ENCODE measurements at regions not wholly inside any gene's neighbourhood (a gene's known extent, or its start where the extent isn't known, plus 50 kb on each side); places are given as distances from the start of the nearest gene placed in this dataset.
A peak's percentile ranks its signal among the peaks of the same experiment; 100 is the strongest.

DNA sequence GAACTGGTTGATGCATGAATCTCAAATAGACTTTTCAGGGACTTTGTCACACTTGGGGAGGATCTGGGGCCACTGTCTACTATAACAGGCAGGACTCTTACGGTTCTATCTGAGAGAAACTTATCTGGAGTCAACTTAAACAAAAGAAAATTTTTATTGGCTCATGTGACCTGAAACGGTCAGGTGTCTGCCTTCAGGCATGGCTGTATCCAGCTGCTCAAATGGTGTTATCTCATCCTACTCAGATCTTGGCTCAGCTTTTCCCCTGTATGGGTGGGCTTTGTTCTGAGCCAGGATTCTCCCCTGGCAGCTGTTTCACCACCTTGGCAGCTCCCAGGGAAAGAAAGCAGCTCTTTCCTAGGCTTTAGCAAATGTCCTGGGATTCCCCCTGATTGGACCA lies 183.2 kb upstream of the MYL2 start:
- H3K27me3 Mint-ChIP-seq = no peaks in the 10 kb centered on the region
- H3K36me3 Mint-ChIP-seq (ENCODE audit: insufficient read depth) = peaks cover 22% of the 10 kb centered on the region
- no peak overlapping the region for H3K4me3 Mint-ChIP-seq (ENCODE audit: low read depth)
- TF ChIP-seq, protein P1, sequence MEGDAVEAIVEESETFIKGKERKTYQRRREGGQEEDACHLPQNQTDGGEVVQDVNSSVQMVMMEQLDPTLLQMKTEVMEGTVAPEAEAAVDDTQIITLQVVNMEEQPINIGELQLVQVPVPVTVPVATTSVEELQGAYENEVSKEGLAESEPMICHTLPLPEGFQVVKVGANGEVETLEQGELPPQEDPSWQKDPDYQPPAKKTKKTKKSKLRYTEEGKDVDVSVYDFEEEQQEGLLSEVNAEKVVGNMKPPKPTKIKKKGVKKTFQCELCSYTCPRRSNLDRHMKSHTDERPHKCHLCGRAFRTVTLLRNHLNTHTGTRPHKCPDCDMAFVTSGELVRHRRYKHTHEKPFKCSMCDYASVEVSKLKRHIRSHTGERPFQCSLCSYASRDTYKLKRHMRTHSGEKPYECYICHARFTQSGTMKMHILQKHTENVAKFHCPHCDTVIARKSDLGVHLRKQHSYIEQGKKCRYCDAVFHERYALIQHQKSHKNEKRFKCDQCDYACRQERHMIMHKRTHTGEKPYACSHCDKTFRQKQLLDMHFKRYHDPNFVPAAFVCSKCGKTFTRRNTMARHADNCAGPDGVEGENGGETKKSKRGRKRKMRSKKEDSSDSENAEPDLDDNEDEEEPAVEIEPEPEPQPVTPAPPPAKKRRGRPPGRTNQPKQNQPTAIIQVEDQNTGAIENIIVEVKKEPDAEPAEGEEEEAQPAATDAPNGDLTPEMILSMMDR (IDR thresholded peaks at IDR 0.05; ENCODE audit: unreplicated experiment) = no peak
- no peak for DNase-seq (ENCODE audit: low spot score, unreplicated experiment)
- peak overlapping the region; percentile 71 for H3K27ac Mint-ChIP-seq
- H3K4me1 Mint-ChIP-seq (ENCODE audit: low read depth) = peaks cover 9% of the 10 kb centered on the region
- peaks cover 9% of the 10 kb centered on the region for H3K9me3 Mint-ChIP-seq (ENCODE audit: low read depth)

DNA sequence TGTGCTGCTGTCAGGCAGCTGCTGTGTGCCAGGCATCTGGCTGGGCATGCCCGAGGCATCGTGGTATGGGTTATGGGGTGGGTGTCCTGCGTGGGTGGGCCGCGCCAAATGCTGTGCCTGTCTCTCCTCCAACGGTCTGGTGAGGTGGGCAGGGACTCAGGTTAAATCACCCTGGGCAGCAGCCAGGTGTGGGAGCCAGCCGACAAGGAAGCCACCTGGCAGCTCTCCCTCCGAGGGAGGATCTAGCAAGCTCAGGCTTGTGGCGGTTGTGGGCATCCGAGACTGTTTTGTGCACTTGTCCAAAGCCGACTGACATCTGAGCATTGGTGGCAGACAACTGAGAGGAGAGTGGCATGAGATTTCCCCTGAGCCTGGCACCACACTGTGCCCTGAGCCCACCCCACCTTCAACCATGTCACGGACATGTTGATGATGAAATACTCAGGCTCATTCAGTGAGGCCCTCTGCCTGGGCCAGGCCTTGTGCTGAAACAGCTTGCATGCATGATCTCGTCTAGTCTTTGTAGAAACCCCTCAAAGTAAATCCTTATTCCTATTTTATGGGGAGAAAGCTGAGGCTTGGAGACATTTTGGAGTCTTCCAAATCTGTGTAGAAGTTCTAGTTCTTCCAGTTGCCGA lies 181.8 kb upstream of the MYL2 start:
- H3K27ac Mint-ChIP-seq = no peak overlapping the region
- H3K4me3 Mint-ChIP-seq (ENCODE audit: low read depth) = no peak overlapping the region
- H3K36me3 Mint-ChIP-seq (ENCODE audit: insufficient read depth) = peaks cover 12% of the 10 kb centered on the region
- TF ChIP-seq, protein P1 (IDR thresholded peaks at IDR 0.05; ENCODE audit: unreplicated experiment) = no peak
- H3K27me3 Mint-ChIP-seq = no peaks in the 10 kb centered on the region
- H3K9me3 Mint-ChIP-seq (ENCODE audit: low read depth) = no peaks in the 10 kb centered on the region
- H3K4me1 Mint-ChIP-seq (ENCODE audit: low read depth) = peaks cover 7% of the 10 kb centered on the region
- no peak for DNase-seq (ENCODE audit: low spot score, unreplicated experiment)

DNA sequence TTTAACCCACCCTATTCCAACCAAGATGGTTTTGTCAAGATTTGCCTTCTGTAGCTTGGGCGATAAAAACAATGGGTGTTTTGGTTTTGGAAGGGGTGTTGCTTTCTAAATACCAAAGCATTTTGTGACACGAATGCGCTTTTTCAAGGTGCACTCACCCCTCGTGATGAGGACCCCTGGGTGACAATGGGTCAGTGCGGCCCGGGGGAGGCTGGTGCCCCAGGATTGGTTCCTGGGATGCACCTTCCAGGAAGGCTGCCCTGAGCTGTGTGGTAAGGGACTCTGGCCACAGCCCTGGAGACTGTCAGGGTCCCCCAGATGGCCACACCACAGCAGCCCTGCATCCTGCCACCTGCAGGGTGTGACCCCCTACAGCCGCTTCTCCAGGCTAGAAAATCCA lies 180.6 kb upstream of the MYL2 start:
- H3K9me3 Mint-ChIP-seq (ENCODE audit: low read depth) = no peaks in the 10 kb centered on the region
- H3K4me1 Mint-ChIP-seq (ENCODE audit: low read depth) = peaks cover 7% of the 10 kb centered on the region
- DNase-seq (ENCODE audit: low spot score, unreplicated experiment) = no peak
- no peak overlapping the region for H3K4me3 Mint-ChIP-seq (ENCODE audit: low read depth)
- no peaks in the 10 kb centered on the region for H3K27me3 Mint-ChIP-seq
- TF ChIP-seq, protein P1 (IDR thresholded peaks at IDR 0.05; ENCODE audit: unreplicated experiment) = no peak
- peaks cover 4% of the 10 kb centered on the region for H3K36me3 Mint-ChIP-seq (ENCODE audit: insufficient read depth)
- H3K27ac Mint-ChIP-seq = no peak overlapping the region

DNA sequence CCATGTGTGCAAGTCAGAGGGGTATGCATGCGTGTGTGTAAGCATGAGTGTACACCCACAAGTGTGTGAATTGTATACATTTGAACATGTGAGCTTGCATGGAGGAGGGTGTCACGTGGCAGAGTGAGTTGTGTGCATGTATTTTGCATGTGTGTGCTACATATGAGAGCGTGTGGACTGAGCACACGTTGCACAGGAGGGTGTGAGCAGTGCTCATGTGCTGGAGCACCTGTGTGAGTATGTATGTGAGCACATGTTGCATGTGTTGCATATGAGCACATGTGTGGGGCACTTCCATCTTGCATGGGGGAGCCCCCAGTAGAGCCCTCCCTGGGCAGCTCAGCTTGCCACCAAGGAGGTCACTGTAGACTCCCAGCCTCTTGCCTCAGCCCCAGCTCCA lies 180.2 kb upstream of the MYL2 start:
- TF ChIP-seq, protein P1 (IDR thresholded peaks at IDR 0.05; ENCODE audit: unreplicated experiment) = no peak
- Mint-ChIP-seq H3K27me3 (no peaks in the 10 kb centered on the region), H3K4me3 (ENCODE audit: low read depth) (no peak overlapping the region), H3K36me3 (ENCODE audit: insufficient read depth) (peaks cover 4% of the 10 kb centered on the region), H3K4me1 (ENCODE audit: low read depth) (peaks cover 7% of the 10 kb centered on the region), H3K27ac (no peak overlapping the region), H3K9me3 (ENCODE audit: low read depth) (no peaks in the 10 kb centered on the region)
- DNase-seq (ENCODE audit: low spot score, unreplicated experiment) = no peak

DNA sequence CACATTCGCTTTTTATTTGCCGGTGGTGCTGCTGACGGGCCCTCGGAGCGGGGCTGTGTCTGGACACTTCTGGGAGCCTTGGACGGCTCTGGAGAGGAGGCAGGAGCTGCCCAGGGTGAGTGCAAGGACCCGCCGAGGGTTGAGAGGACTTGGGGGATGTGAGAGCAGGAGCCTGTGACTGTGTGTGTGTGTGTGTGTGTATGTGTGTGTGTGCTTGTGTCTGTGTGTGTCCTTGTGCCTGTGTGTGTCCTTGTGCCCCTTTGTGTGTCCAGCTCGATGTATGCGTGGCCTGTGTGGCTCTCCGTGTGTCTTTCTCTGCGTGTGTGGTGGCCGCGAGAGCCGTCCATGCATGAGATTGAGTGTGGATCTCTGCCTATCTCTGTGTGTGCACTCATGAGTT lies 179.6 kb upstream of the MYL2 start:
- Mint-ChIP-seq H3K9me3 (ENCODE audit: low read depth) (no peaks in the 10 kb centered on the region), H3K4me3 (ENCODE audit: low read depth) (no peak overlapping the region), H3K27me3 (no peaks in the 10 kb centered on the region), H3K4me1 (ENCODE audit: low read depth) (peaks cover 1% of the 10 kb centered on the region), H3K27ac (no peak overlapping the region), H3K36me3 (ENCODE audit: insufficient read depth) (peaks cover 4% of the 10 kb centered on the region)
- no peak for DNase-seq (ENCODE audit: low spot score, unreplicated experiment)
- TF ChIP-seq, protein P1 (IDR thresholded peaks at IDR 0.05; ENCODE audit: unreplicated experiment) = no peak

Data from progenitor cell of endocrine pancreas (in vitro differentiated cells).